Skin of body (tissue), 1 donor: ENCODE measurements at regions not wholly inside any gene's neighbourhood (a gene's known extent, or its start where the extent isn't known, plus 50 kb on each side); places are given as distances from the start of the nearest gene placed in this dataset.
"Not testable (repeated sequence)": the region's sequence is repeated elsewhere in the genome, so short reads cannot be mapped to it uniquely, and the experiment has no call there.

ENCODE experiments used
- DNase-seq: peaks from one replicate; lab custom pipeline; 2025; lab: John Stamatoyannopoulos, UW

- DNase-seq, result no peak
Measured at GRCh38 chr5:113652161-113652560, 138.7 kb downstream of the YTHDC2 start.

DNA sequence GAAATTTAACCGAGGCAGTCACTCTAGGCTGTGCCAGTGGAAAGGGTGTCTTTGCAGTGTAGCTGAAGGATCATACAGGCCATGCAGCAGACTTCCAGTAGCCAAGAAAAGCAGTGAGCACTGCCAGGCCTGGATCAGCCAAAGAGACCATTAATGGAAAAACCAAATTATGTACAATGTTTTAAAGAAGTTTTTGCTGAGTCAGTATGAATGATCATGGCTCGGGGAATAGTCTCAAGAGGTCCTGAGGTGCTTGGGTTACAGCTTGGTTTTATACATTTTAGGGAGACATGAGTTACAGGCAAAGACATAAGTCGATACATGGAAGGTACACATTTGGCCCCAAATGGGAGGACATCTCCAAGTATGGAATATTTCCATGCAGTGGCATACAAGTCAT lies 141.3 kb downstream of the YTHDC2 start:
- no peak for DNase-seq

DNA sequence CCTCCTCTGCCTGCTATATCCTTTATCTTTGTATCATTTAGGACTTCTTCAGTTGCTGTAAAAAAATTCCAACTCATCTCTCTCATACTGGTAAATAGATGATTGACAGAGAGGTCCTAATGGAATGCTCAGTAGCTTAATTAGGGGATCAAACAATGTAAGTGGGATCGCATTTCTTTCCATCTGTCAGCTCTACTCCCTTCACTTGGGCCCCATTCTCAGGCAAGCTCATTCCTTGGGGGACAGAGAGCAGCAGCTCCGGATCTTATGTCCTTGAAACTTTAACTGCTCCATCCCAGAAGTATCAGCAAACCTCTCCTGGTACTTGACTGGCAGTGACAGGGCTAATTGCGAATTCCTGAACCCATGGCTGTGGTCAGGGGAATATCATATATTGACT lies 146.7 kb downstream of the YTHDC2 start:
- DNase-seq, result no peak

GRCh38 chr5:113660706-113661250 lies 147.3 kb downstream of the YTHDC2 start:
- DNase-seq, result peak; percentile 37

DNA sequence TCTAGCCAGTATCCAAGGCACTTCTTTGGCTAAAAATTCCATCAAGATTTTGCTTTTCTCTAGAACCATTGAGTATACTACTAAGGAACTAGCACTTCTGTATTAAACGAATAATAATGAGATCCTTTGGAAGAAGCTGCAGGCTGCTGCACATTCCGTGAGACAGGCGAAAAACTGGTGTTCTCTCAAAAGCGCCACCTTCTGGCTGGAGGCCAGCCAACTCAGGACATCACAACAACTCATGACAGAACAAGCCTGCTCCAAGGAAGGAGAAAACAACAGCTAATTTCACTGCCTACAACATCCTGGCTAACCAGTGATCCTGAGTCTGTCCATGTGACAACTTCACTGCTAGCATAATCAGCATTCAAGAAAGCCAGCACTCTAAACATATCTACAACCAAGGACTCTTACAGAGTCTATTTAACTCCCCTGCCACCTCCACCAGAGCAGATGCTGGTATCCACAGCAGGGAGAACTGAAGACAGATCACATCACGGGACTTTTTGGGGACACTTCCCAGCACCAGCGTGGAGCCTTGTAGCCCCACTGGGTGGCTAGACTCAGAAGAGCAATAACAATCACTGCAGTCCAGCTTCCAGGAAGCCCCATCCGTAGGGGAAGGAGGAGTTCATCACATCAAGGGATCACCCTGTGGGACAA lies 150.5 kb downstream of the YTHDC2 start:
- DNase-seq, result no peak

DNA sequence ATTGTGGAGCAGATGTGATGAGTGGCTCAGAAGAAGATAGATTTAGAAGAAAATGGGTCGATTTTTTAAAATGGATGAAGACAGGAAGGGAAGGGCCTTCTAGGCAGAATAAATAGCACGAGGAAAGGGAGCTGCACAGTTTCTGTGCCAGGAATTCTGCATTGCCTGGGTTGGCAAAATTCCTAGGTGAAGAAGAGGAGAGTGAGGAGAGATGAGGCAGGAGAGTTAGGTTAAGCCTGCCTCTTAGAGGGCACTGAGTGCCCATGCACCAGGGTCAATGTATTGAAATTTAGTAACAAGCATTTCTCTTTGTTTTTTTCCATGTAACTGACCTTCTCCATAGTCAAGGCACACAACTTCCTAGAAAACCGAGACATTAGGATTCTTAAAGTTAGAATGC lies 159.5 kb downstream of the YTHDC2 start:
- no peak for DNase-seq

GRCh38 chr5:113675166-113675565 lies 161.7 kb downstream of the YTHDC2 start:
- DNase-seq, result no peak

GRCh38 chr5:113678202-113678601 lies 164.7 kb downstream of the YTHDC2 start:
- DNase-seq, result no peak

DNA sequence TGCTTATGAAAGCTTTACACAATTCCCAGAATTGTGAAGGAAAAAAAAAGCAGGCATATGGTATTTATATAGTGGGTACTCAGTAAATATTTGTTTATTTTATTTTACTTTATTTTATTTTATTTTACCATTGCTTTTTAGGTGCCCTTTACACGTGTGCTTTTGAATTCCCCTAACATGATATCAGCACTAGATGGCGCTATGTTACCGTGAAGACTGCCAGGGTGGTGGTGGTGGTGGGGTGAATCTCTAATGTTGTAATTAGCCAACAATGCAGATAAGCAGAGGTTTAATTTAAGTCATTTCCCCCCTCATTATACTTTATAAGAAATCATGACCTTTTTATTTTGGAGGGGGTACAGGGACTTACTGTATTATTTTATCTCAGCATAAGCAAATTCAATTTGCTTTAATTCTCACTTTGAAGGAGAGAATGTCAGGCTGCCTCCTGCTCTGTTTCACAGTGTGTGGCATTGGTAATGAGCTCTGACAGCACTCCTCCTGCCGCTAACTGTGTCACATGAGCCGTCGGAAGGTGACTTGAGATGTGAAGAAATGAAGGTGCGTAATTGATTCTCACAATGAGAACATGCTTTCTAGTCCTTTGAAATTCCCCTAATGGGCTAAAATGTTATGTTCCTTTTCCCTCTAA lies 165.6 kb downstream of the YTHDC2 start:
- DNase-seq, result peak; percentile 34

- DNase-seq, result no peak
Measured at GRCh38 chr5:113680534-113680933, 167.0 kb downstream of the YTHDC2 start.

GRCh38 chr5:113682497-113683136 lies 169.1 kb downstream of the YTHDC2 start:
- DNase-seq, result peak; percentile 32

DNA sequence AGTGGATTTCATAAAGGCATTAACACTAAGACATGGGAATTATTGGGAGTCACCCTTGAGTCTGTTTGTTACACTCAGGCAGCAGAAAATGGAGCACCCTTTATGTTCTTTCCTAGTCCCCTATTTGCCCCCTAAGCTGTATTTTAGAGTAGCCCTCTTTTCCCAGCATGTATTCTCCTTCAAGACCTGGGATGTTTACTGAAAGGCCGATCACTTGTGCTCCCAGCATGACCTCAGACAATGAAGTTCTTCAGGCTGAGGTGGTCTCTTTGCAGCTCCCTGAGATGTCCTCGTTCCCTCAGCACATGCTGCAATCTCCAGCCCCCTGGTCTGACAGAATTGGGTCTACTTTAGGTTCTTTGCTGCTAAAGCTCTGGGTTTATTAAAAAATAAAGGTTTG lies 169.7 kb downstream of the YTHDC2 start:
- no peak for DNase-seq

DNA sequence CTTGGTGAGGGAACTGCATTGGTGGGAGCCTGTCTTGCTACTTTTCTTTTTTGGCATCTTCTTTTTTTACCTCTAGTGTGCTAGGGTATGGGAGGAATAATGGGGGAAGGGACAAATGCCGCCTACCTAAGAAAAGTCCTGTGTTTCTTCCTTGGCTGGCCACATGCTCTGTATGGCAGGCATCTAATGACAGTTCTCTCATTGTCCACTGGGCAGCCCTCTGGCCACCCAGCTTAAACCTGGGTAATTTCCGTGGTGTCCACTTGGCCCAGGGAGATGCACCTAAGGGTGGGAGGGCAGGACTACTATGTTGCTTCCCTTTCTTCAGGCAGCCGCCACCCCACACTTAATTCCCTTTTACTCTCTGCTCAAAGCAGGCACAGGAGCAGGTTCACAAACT lies 173.1 kb downstream of the YTHDC2 start:
- no peak for DNase-seq

DNA sequence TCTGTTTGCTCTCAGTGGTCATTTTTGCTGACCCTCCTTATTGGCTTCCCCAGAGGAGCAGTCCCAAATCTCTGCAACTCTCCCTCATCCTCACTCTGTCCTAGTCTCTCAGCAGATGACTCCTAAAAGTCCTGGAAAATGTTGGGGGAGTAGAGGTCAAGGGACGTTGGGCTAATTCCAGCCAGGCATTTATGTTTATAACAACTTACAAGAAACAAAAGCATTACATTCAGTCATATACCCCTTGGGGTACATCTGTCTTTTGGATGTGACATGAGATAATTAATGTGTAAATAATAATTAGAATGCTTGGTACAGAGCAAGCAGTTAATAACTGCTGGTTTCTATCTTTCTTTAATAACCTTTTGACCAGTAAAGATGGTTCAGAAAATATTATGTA lies 176.2 kb downstream of the YTHDC2 start:
- DNase-seq, result no peak

DNA sequence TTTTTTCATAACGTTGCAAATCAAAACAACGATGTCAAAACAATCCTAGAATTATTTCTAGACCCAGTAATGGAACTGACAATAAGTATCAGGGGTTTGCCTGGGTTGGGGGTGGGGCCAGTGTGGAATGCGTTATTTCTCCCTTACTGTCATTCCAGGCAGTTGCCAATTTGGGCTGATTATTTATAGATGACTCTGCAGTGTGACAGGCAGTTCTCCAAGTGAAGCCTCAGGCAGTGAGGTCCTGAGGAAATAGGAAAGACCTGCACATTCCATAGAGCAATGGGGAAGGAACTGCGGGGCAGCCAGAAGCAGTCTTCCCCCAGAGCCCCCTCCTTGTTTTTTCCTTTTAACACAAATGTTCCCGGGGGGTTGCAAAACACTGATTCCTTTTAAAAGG lies 179.0 kb downstream of the YTHDC2 start:
- DNase-seq, result no peak

DNA sequence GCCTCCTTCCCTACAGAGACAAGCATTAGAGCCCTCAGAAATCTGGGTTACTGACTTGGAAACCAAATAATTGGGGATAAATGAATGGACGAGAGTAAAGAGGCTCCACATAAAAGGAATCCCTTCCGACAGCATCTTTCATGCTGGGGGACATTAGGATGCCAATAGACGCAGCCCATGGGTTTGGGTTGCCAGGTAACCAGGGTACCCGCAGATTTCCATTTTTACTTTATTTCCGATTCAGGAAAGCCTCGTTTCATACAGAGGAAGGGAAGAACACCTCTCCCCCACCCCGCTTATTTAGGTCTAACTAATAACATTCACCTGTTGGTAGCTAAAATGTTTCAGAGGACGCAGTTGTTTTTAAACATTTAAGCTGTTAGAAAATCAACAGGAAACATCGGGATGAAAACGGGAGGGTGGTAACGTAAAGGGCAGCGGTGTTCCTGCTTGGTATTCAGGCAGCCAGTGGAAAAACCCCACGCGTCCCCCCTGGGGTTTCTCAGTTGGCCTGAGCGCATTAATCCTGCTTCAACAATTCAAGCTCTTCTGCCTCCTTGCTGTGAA lies 179.5 kb downstream of the YTHDC2 start:
- DNase-seq, result no peak

GRCh38 chr5:113693701-113694100 lies 180.2 kb downstream of the YTHDC2 start:
- no peak for DNase-seq

DNA sequence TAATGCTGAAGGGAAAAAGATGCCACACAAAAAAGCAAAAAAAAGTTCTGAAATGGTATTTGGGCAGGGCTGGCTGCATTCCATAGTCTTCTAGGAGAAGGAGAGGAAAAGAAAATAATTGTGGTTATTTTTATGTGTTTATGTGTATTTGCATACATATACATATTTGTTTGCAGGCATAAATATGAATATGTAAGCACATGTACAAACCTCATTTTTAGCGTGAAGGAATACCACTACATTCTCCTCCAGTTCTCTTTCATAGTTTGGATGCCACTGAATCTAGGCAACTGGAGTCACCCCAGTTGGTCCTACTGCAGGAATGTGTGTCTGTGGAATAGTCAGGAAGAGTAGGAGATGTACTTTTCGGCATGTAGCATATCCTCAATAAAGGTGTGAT lies 181.1 kb downstream of the YTHDC2 start:
- DNase-seq, result no peak

- DNase-seq, result no peak
Measured at GRCh38 chr5:113703266-113703665, 189.8 kb downstream of the YTHDC2 start.

DNA sequence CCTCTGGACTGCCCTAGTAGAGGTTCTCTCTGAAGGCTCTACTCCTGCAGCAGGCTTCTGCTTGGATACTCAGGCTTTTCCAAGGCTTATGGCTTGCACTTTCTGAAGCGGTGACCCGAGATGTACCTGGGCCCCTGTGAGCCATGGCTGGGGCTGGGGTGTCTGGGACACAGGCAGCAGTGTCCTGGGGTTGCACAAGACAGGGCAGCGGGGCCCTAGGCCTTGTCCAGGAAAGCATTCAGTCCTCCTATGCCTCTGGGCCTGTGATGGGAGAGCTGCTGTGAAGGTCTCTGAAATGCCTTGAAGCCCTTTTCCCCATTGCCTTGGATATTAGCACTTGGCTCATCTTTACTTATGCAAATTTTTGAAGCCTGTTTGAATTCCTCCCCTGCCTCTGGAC lies 192.2 kb downstream of the YTHDC2 start:
- DNase-seq, result no peak

DNA sequence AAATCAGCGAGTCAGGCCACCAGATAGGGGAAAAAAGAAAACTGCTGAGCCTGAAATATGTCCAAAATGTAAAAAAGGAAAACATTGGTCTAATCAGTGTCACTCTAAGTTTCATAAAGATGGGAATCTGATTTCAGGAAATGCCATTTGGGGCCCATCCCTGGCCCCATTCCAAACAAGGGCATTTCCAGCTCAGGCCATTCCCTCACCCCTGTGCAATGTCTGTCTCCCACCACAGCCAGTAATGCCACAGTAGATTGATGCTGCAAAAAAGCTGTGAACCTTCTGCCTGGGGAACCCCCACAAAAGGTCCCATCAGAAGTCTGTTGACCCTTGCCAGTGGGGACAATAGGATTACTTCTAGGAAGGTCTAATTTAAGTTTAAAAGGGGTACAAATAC lies 199.6 kb downstream of the YTHDC2 start:
- no peak for DNase-seq

DNA sequence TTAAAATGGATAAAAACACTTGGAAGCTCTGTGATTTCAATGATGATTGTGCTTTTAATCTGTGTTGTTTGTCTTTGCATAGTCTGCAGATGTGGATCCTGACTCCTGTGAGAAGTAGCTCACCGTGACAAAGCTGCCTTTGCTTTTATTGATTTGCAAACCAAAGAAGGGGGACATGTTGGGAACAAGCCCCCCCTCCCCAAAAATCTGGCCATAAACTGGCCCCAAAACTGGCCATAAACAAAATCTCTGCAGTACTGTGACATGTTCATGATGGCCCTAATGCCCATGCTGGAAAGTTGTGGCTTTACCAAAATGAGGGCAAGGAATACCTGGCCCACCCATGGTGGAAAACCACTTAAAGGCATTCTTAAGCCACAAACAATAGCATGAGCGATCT lies 202.4 kb downstream of the YTHDC2 start:
- not testable (repeated sequence) for DNase-seq
